OCI-M1 (cell line): ENCODE measurements at regions not wholly inside any gene's neighbourhood (a gene's known extent, or its start where the extent isn't known, plus 50 kb on each side); places are given as distances from the start of the nearest gene placed in this dataset.
"Not testable (repeated sequence)": the region's sequence is repeated elsewhere in the genome, so short reads cannot be mapped to it uniquely, and the experiment has no call there.

Source experiments
- DNase-seq: peaks from one replicate; lab custom pipeline; 2025; lab: John Stamatoyannopoulos, UW

- DNase-seq, result no peak
Measured at GRCh38 chr5:66348387-66349125, 204.5 kb downstream of the SREK1 start.

GRCh38 chr5:66351813-66352212 lies 207.7 kb downstream of the SREK1 start:
- peak; percentile 6 for DNase-seq

- no peak for DNase-seq
Measured at GRCh38 chr5:66353186-66353585, 209.1 kb downstream of the SREK1 start.

DNA sequence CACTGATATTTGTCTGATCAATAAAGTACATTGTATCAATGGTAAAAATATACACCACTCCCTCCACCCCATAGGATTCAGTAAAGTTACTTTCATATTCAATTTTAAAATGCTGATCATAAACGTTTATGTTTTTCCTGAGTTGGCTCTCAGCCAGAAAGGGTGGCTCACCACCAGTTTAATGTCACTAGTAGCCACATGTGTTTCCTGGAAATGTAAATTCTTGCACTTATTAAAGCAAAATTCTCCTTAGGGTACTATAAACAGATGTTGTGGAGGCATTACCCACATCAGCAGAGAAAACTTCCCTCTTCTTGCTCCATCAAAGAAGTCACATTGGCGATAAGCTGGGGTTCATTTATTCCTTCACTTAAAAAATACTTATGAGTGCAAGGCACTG lies 210.3 kb downstream of the SREK1 start:
- peak; percentile 60 for DNase-seq

GRCh38 chr5:66356011-66356565 lies 212.0 kb downstream of the SREK1 start:
- DNase-seq, result no peak

- DNase-seq, result no peak
Measured at GRCh38 chr5:66358741-66359140, 214.6 kb downstream of the SREK1 start.

DNA sequence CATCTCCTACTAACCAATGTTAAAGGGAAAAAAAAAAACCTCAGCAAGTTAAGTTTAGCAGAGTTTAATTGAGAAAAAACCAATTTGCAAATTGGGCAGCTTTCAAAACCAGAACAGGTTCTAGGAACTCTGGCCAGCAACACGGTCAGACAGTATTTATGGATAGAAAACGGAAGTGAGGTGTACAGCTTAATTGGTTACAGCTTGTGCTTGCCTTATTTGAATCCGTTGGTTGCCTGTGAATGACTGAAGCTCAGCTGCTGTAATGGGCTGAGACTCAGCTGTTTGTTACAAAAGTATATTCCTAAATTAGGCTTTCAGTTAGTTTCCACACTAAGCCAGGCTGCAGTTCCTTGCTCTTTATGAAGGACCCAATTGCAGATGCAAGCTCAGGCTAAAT lies 217.0 kb downstream of the SREK1 start:
- no peak for DNase-seq

GRCh38 chr5:66362046-66362445 lies 217.9 kb downstream of the SREK1 start:
- DNase-seq, result no peak

GRCh38 chr5:66362687-66363086 lies 218.6 kb downstream of the SREK1 start:
- DNase-seq, result no peak

DNA sequence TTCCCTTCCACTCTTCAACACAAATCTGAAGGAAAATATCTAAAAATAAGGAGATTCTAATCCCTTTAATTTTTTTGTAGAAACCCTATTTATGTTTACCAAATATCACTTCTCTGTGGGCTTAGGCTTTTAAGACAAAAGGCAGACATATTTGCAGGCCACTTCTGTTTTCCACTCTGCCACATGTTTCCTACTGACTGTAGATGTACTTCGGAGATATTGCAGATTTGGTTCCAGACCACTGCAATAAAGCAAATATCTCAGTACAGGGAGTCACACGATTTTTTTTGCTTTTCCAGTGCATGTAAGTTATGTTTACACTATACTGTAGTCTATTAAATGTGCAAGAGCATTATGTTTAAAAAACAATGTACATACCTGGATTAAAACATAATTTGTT lies 219.0 kb downstream of the SREK1 start:
- DNase-seq, result peak; percentile 17

GRCh38 chr5:66364186-66364585 lies 220.1 kb downstream of the SREK1 start:
- DNase-seq, result no peak

DNA sequence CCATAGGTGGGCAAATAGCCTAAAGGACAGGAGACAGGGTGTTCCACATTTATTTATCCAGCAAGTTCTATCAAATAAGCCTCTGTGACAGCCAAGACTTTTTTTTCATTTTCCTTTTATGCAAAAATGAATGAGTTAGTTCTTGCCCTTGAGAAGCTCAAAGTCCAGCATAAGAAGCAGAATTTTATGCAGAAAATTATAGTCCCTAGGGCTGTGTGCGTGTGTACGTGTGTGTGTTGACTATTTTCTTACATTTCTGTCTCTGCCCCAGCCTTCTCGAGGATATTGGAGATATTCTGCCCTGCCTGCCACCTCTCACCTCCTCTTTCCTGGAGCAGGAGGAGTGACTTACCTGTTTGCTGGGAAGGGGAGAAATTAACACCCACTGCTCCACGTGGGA lies 221.9 kb downstream of the SREK1 start:
- DNase-seq, result no peak

DNA sequence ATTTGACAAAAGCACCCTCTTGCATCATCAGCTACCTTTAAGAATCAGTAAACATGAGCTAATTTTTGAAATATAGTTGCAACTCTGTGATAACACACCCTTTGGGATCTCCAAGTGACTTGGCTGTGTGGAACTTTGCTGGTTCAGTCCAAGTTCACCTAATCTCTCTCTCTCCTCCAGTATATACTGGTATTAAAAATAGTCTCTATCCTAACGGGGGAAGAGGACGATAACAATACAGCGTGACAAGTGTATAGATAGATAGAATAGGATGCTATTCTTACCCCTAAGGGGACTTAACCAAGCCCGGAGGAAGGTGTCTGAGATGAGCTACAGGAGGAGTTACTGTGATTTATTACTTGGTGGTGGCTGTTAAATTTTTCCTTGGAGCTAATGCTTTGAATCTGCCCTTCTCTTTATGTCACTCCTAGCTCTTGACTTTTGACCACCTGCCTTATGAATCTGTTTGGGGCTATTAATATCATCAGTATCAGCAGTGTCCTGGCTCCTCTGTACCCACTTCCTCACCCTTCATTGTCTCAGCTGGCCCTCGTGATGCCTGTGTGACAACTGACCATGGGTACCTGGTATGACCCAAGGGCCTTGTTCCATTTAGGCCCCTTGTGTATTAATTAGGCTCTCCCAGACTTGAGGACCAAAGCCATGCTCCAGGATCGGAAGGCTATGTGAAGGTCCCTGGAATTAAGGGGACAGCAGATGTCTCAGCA lies 223.9 kb downstream of the SREK1 start:
- DNase-seq, result no peak

DNA sequence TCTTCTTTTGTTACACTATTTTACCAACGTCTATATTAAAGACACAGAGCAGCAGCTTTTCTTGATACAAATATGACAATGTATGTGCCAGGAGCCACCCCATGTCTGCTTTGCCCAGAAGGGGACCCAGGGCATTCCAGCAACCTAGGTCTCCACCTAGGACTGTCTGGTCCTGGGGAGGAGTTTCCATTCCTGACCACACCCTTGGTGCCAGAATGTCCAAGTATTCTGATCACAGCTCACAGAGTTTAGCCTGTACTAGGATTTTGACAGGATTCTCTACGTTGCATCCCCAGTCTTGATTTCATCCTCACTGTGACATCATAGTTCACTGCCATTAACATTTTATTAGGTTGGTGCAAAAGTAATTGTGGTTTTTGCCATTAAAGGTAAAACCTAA lies 224.7 kb downstream of the SREK1 start:
- no peak for DNase-seq

DNA sequence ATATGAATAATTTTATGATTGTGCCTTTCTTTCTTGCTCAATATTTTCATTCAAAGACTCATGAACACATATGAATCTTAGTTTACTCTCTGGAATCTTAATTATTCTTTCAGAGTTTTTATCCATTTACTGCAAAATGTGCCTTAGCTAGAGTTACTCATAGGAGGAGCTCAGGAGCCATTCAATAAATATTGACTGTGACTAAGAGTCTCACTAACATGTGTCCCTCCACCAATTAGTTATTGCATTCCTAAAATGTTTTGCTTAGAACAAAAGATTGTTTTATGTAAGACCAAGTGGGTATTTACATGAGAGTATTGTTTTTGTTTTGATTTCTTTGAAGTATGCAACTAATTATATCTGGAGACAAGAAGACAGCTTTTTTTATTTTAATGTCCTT lies 218.4 kb upstream of the MAST4 start:
- DNase-seq, result no peak

DNA sequence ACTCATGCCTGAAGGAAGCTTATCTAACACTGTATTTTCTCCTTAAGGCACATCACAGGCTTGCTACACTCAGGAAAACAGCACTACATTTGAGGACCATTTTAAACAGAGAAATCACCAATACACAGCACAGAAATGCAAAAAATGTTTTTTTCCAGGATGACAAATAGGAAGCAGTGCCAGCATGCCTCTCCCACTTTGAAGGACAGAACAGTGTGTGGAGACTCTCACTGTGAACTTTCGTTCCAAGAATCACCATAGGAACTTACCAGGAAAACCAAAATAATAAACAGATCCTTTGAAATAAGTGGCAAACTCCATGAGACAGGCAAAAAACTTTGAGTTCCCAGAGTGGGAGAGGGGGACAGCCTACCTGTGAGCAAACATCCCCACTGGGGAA lies 217.8 kb upstream of the MAST4 start:
- no peak for DNase-seq

GRCh38 chr5:66382152-66382551 lies 214.0 kb upstream of the MAST4 start:
- peak; percentile 35 for DNase-seq

DNA sequence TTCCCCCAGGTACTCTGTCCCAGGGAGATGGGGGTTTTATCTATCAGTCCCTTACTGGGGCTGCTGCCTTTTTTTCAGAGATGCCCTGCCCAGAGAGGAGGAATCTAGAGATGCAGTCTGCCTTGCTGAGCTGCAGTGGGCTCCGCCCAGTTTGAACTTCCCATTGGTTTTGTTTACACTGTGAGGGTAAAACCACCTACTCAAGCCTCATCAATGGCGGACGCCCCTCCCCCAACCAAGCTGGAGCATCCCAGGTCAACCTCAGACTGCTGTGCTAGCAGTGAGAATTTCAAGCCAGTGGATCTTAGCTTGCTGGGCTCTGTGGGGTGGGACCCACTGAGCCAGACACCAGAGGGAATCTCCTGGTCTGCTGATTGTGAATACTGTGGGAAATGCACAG lies 191.0 kb upstream of the MAST4 start:
- not testable (repeated sequence) for DNase-seq

DNA sequence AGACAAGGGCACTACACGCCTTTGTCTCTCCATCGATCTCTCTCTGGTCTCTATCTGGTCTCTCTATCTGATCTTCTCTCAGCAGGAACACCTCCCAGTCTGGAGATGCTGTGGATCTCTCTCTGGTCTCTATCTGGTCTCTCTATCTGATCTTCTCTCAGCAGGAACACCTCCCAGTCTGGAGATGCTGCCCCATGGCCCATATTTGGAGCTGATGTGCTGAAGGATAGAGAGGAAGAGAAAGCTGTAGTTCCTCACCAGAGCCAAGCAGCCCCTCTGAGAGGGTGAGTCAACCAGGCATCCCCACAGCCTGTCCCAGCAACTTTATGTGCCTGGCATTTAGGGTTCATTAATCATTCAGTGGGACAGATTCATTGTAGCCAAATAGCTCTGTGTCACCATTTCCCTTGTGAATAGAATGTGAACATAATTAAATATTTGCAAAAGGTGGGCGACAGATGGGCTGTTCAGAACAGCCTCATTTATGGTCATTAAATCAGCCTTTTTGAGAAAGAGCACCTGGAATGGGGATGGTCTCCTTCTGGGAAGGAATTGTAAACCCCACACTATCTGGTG lies 189.3 kb upstream of the MAST4 start:
- no peak for DNase-seq

GRCh38 chr5:66407765-66408164 lies 188.4 kb upstream of the MAST4 start:
- no peak for DNase-seq

DNA sequence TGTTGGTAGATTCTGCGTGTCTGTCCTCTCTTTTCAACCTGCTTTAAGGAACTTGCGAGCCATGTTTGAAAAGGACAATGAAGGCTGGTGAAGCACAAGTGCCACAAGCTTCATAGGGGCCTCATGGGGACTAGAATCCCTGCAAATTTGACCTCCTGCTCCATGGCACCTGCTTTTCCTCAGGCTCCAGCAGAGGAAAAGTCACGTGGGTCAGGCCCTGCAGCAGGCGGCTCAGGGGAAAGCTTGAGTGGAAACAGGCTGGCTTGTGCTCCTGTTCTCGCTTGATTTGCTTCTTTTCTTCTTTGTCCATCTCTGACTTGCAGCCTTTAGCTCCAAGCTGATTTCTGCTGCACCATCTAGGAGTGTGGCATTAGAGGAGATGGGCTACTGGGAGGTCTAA lies 187.6 kb upstream of the MAST4 start:
- no peak for DNase-seq

- no peak for DNase-seq
Measured at GRCh38 chr5:66410122-66410521, 186.1 kb upstream of the MAST4 start.

DNA sequence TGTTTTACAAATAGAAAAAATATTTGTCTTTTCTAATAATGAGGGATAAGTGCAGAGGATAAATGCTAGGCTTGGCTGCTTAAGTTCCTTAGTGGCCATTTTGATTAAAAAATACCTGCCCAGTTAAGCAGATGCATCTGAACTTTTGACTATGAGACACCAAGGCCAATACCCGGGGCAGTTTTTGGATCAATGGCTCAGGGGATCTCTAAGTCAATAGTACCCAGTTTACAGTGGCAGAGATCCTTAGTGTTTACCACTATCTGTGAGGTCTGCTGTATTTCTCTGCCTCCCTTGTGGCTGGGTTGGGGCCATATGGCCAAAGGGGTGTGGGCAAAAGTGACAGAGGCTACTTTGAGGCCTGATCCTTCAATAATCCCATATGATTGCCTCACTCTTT lies 184.5 kb upstream of the MAST4 start:
- no peak for DNase-seq
